Neural progenitor cell (in vitro differentiated cells): ENCODE measurements at regions not wholly inside any gene's neighbourhood (a gene's known extent, or its start where the extent isn't known, plus 50 kb on each side); places are given as distances from the start of the nearest gene placed in this dataset.

Source experiments
- EZH2phosphoT487 ChIP-seq: fragments of 200-600 bp; sonication (generic); IDR thresholded peaks from 2 replicates; pipeline ENCODE4 v1.6.1; 2017; ENCODE audit warnings: antibody characterized with exemption
- TF ChIP-seq, protein P1 (sequence below): fragments of 200-600 bp; sonication (generic); IDR thresholded peaks from 2 replicates; pipeline ENCODE4 v1.5.1; 2017; ENCODE audit warnings: antibody characterized with exemption, mild to moderate bottlenecking

DNA sequence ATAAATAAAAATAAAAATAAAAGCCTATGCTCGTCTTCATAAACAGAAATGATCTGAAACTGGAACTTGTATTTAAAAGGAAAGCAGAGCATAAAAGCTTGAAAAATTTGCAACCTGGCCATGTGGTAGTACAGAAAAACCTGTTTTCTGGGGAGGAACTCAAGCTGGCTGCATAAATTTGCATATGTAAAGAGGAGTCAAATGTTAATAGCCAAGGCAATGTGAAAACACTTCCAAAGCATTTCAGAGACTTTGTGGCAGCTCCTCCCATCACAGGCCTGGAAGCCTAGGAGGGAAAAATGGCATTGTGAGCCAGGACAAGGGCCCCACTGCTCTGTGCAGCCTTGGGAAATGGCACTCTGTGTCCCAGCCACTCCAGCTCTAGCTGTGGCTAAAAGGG, 727.9 kb upstream of the DIAPH2 start:
- TF ChIP-seq, protein P1, sequence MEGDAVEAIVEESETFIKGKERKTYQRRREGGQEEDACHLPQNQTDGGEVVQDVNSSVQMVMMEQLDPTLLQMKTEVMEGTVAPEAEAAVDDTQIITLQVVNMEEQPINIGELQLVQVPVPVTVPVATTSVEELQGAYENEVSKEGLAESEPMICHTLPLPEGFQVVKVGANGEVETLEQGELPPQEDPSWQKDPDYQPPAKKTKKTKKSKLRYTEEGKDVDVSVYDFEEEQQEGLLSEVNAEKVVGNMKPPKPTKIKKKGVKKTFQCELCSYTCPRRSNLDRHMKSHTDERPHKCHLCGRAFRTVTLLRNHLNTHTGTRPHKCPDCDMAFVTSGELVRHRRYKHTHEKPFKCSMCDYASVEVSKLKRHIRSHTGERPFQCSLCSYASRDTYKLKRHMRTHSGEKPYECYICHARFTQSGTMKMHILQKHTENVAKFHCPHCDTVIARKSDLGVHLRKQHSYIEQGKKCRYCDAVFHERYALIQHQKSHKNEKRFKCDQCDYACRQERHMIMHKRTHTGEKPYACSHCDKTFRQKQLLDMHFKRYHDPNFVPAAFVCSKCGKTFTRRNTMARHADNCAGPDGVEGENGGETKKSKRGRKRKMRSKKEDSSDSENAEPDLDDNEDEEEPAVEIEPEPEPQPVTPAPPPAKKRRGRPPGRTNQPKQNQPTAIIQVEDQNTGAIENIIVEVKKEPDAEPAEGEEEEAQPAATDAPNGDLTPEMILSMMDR = no peak
- TF ChIP-seq EZH2phosphoT487 = no peak
